Mesenchymal stem cell (in vitro differentiated cells and primary cell): ENCODE measurements at regions not wholly inside any gene's neighbourhood (a gene's known extent, or its start where the extent isn't known, plus 50 kb on each side); places are given as distances from the start of the nearest gene placed in this dataset.

ENCODE experiments used
- DNase-seq: peaks from one replicate; pipeline ENCODE4 v3.0.0-alpha.2; 2013
- H2AFZ ChIP-seq: one replicate; pipeline ENCODE4 v1.6.1; 2013; ENCODE audit warnings: low read depth, mild to moderate bottlenecking, control low read depth, inconsistent platforms, low read length, moderate library complexity
- H2AK5ac ChIP-seq: 2 replicates; pipeline ENCODE4 v1.6.1; 2013; ENCODE audit warnings: low read length, moderate library complexity, mild to moderate bottlenecking, inconsistent platforms; ENCODE audit not compliant: severe bottlenecking
- H2BK120ac ChIP-seq: one replicate; pipeline ENCODE4 v1.6.1; 2013; ENCODE audit warnings: low read depth, mild to moderate bottlenecking, inconsistent platforms, low read length, moderate library complexity
- H2BK12ac ChIP-seq, 2 experiments: one replicate each; pipeline ENCODE4 v1.6.1; 2013; ENCODE audit warnings: inconsistent platforms in 2 of 2, low read length in 2 of 2, mild to moderate bottlenecking in 2 of 2, moderate library complexity in 2 of 2, control low read depth in 1 of 2
- H2BK15ac ChIP-seq: one replicate; pipeline ENCODE4 v1.6.1; 2013; ENCODE audit warnings: mild to moderate bottlenecking, low read depth, inconsistent platforms; ENCODE audit not compliant: poor library complexity, severe bottlenecking
- H2BK5ac ChIP-seq: 2 replicates; pipeline ENCODE4 v1.6.1; 2013; ENCODE audit warnings: low read depth, mild to moderate bottlenecking, low read length, control low read depth, inconsistent platforms; ENCODE audit not compliant: poor library complexity, severe bottlenecking
- H3K14ac ChIP-seq, 2 experiments: one replicate each; pipeline ENCODE4 v1.6.1; 2013; ENCODE audit warnings: inconsistent platforms in 2 of 2, low read length in 2 of 2, control low read depth in 1 of 2, mild to moderate bottlenecking in 1 of 2, moderate library complexity in 1 of 2
- H3K18ac ChIP-seq, 2 experiments: one replicate each; pipeline ENCODE4 v1.6.1; 2013; ENCODE audit warnings: inconsistent platforms in 2 of 2, low read length in 2 of 2, control low read depth in 1 of 2, low read depth in 1 of 2, mild to moderate bottlenecking in 1 of 2
- H3K23ac ChIP-seq, 2 experiments: one replicate each; pipeline ENCODE4 v1.6.1; 2013; ENCODE audit warnings: inconsistent platforms in 2 of 2, low read length in 2 of 2, mild to moderate bottlenecking in 2 of 2, moderate library complexity in 2 of 2, control low read depth in 1 of 2
- H3K27ac ChIP-seq: 2 replicates; pipeline ENCODE4 v1.5.1; 2013; ENCODE audit warnings: mild to moderate bottlenecking, moderate library complexity, low read length, control low read depth, inconsistent platforms; ENCODE audit not compliant: poor library complexity, severe bottlenecking
- H3K27me3 ChIP-seq, 2 experiments: 2 replicates each; pipeline versions ENCODE4 v1.6.1 to v1.7.0; 2013; ENCODE audit warnings: low read length in 2 of 2, mild to moderate bottlenecking in 2 of 2, moderate library complexity in 2 of 2, control low read depth in 1 of 2, inconsistent platforms in 1 of 2; ENCODE audit not compliant: control insufficient read depth in 1 of 2, insufficient read depth in 1 of 2
- H3K36me3 ChIP-seq, 2 experiments: 2 replicates each; pipeline versions ENCODE4 v1.6.1 to v1.7.0; 2013; ENCODE audit warnings: low read length in 2 of 2, control low read depth in 1 of 2, inconsistent platforms in 1 of 2, low read depth in 1 of 2, mild to moderate bottlenecking in 1 of 2; ENCODE audit not compliant: insufficient read depth in 2 of 2, control insufficient read depth in 1 of 2
- H3K4ac ChIP-seq, 2 experiments: one replicate each; pipeline ENCODE4 v1.6.1; 2013; ENCODE audit warnings: inconsistent platforms in 2 of 2, low read length in 2 of 2, mild to moderate bottlenecking in 2 of 2, moderate library complexity in 2 of 2, control low read depth in 1 of 2, low read depth in 1 of 2
- H3K4me1 ChIP-seq: 2 replicates; pipeline ENCODE4 v1.6.1; 2013; ENCODE audit warnings: low read depth, low read length, control low read depth; ENCODE audit not compliant: control insufficient read depth, insufficient read depth
- H3K4me2 ChIP-seq: 2 replicates; pipeline ENCODE4 v1.6.1; 2013; ENCODE audit warnings: low read length, mild to moderate bottlenecking, inconsistent platforms; ENCODE audit not compliant: poor library complexity, severe bottlenecking
- H3K4me3 ChIP-seq, 2 experiments: 2 replicates each; pipeline versions ENCODE4 v1.5.1 to v1.7.0; 2013; ENCODE audit warnings: low read length in 2 of 2, mild to moderate bottlenecking in 2 of 2, control low read depth in 1 of 2, low read depth in 1 of 2; ENCODE audit not compliant: insufficient read depth in 1 of 2
- H3K79me1 ChIP-seq: replicated peaks from 2 replicates; pipeline ENCODE4 v1.6.1; 2013; ENCODE audit warnings: mild to moderate bottlenecking, control low read depth, low read length, inconsistent platforms; ENCODE audit not compliant: poor library complexity, severe bottlenecking
- H3K9ac ChIP-seq: 2 replicates; pipeline ENCODE4 v1.7.0; 2013; ENCODE audit warnings: mild to moderate bottlenecking, low read length, moderate library complexity
- H3K9me3 ChIP-seq: 2 replicates; pipeline ENCODE4 v1.7.0; 2013; ENCODE audit warnings: mild to moderate bottlenecking, low read length; ENCODE audit not compliant: control insufficient read depth
- H4K8ac ChIP-seq: one replicate; pipeline ENCODE4 v1.6.1; 2013; ENCODE audit warnings: inconsistent platforms, mild to moderate bottlenecking, low read length, moderate library complexity
- H4K91ac ChIP-seq: one replicate; pipeline ENCODE4 v1.6.1; 2013; ENCODE audit warnings: mild to moderate bottlenecking, low read length, inconsistent platforms
- WGBS: methylation state at CpG from one replicate; pipeline ENCODE4 v1.1.7; 2013; ENCODE audit warnings: mixed read lengths; 5-methylcytosine and 5-hydroxymethylcytosine counted together

GRCh38 chr4:104093247-104093646 lies 373.5 kb upstream of the TACR3 start:
- no peak overlapping the region for H2BK15ac ChIP-seq
- DNase-seq = no peak
- no peak overlapping the region for H3K23ac ChIP-seq

GRCh38 chr4:104073229-104073628 lies 353.4 kb upstream of the TACR3 start:
- H2AK5ac ChIP-seq = no peak overlapping the region
- H2BK120ac ChIP-seq = no peak overlapping the region
- WGBS = 72% methylated on average over 4 of the region's 4 CpGs
- H3K23ac ChIP-seq = no peak overlapping the region
- H4K91ac ChIP-seq = no peak overlapping the region
- H3K4ac ChIP-seq = no peak overlapping the region
- no peak overlapping the region for H3K9ac ChIP-seq
- H3K4me3 ChIP-seq = no peak overlapping the region
- DNase-seq = no peak
- H3K4me1 ChIP-seq = no peaks in the 10 kb centered on the region
- H4K8ac ChIP-seq = no peak overlapping the region
- no peak overlapping the region for H3K27ac ChIP-seq
- H3K9me3 ChIP-seq = no peaks in the 10 kb centered on the region
- H2BK15ac ChIP-seq = no peak overlapping the region
- H3K79me1 ChIP-seq = no peaks in the 10 kb centered on the region
- H3K18ac ChIP-seq = no peak overlapping the region
- H2BK12ac ChIP-seq = no peak overlapping the region
- no peak overlapping the region for H2AFZ ChIP-seq
- H3K27me3 ChIP-seq = no peaks in the 10 kb centered on the region
- H3K4me2 ChIP-seq = no peak overlapping the region
- H2BK5ac ChIP-seq = no peak overlapping the region
- no peaks in the 10 kb centered on the region for H3K36me3 ChIP-seq
- no peak overlapping the region for H3K14ac ChIP-seq

More at GRCh38 chr4:104093247-104093646, 373.5 kb upstream of the TACR3 start:
- H3K9ac ChIP-seq = no peak overlapping the region
- H3K36me3 ChIP-seq = no peaks in the 10 kb centered on the region
- H3K27ac ChIP-seq = no peak overlapping the region
- H4K8ac ChIP-seq = no peak overlapping the region
- H3K14ac ChIP-seq = no peak overlapping the region
- no peak overlapping the region for H3K4ac ChIP-seq
- no peak overlapping the region for H3K4me3 ChIP-seq
- no peaks in the 10 kb centered on the region for H3K4me1 ChIP-seq
- H2BK5ac ChIP-seq = no peak overlapping the region
- peaks cover 27% of the 10 kb centered on the region for H3K9me3 ChIP-seq
- H2BK12ac ChIP-seq = no peak overlapping the region
- no peak overlapping the region for H2AFZ ChIP-seq
- no peaks in the 10 kb centered on the region for H3K27me3 ChIP-seq
- no peak overlapping the region for H4K91ac ChIP-seq
- no peak overlapping the region for H3K4me2 ChIP-seq
- H3K18ac ChIP-seq = no peak overlapping the region
- H3K79me1 ChIP-seq = no peaks in the 10 kb centered on the region
- no peak overlapping the region for H2BK120ac ChIP-seq
- H2AK5ac ChIP-seq = no peak overlapping the region

- Histone ChIP-seq H4K91ac (no peak overlapping the region), H3K4me1 (no peaks in the 10 kb centered on the region), H3K9ac (no peak overlapping the region), H3K27me3 (no peaks in the 10 kb centered on the region), H3K4me2 (no peak overlapping the region), H3K79me1 (no peaks in the 10 kb centered on the region), H2BK5ac (no peak overlapping the region), H3K4me3 (no peak overlapping the region), H3K36me3 (no peaks in the 10 kb centered on the region), H3K4ac (no peak overlapping the region), H2BK15ac (no peak overlapping the region), H3K9me3 (no peaks in the 10 kb centered on the region), H3K23ac (no peak overlapping the region), H2AFZ (no peak overlapping the region), H3K14ac (no peak overlapping the region), H2AK5ac (no peak overlapping the region), H3K18ac (no peak overlapping the region), H3K27ac (no peak overlapping the region), H2BK120ac (no peak overlapping the region), H4K8ac (no peak overlapping the region), H2BK12ac (no peak overlapping the region)
- DNase-seq = no peak
- WGBS = no CpG with 5 or more reads among the region's 2 CpGs
These were observed 346.7 kb upstream of the TACR3 start for GRCh38 chr4:104066533-104066932.

GRCh38 chr4:104064646-104065577 lies 345.1 kb upstream of the TACR3 start:
- 46% methylated on average over 4 of the region's 8 CpGs for WGBS
- H3K27ac ChIP-seq = no peak overlapping the region

More at GRCh38 chr4:104064646-104065577, 345.1 kb upstream of the TACR3 start:
- Histone ChIP-seq H4K8ac (no peak overlapping the region), H3K9ac (no peak overlapping the region), H3K23ac (no peak overlapping the region), H3K9me3 (no peaks in the 10 kb centered on the region), H3K4ac (no peak overlapping the region), H3K27me3 (no peaks in the 10 kb centered on the region), H3K79me1 (no peaks in the 10 kb centered on the region), H2BK12ac (no peak overlapping the region), H2AFZ (no peak overlapping the region), H4K91ac (no peak overlapping the region), H3K4me2 (no peak overlapping the region), H2BK15ac (no peak overlapping the region), H3K18ac (no peak overlapping the region), H2BK5ac (no peak overlapping the region), H2BK120ac (no peak overlapping the region), H3K4me3 (no peak overlapping the region), H3K36me3 (no peaks in the 10 kb centered on the region), H2AK5ac (no peak overlapping the region), H3K4me1 (no peaks in the 10 kb centered on the region), H3K14ac (no peak overlapping the region)
- DNase-seq = peak; percentile 64
